Mammary epithelial cell (primary cell): ENCODE measurements at regions not wholly inside any gene's neighbourhood (a gene's known extent, or its start where the extent isn't known, plus 50 kb on each side); places are given as distances from the start of the nearest gene placed in this dataset.

Experiments used
- EZH2 ChIP-seq: IDR thresholded peaks from 2 replicates; pipeline ENCODE4 v1.6.1; 2012; ENCODE audit warnings: low read length, inconsistent platforms, borderline replicate concordance
- TF ChIP-seq, protein P1 (sequence below), 2 donors: IDR thresholded peaks in 1 of 2; conservative IDR thresholded peaks in 1 of 2; 2 replicates each; pipeline ENCODE4 v1.5.1; 2011 to 2012; ENCODE audit warnings: inconsistent platforms in 2 of 2, low read length in 2 of 2, mild to moderate bottlenecking in 2 of 2, control low read depth in 1 of 2, low read depth in 1 of 2; ENCODE audit not compliant: insufficient read depth in 1 of 2; ENCODE audit errors: extremely low read depth in 1 of 2

DNA sequence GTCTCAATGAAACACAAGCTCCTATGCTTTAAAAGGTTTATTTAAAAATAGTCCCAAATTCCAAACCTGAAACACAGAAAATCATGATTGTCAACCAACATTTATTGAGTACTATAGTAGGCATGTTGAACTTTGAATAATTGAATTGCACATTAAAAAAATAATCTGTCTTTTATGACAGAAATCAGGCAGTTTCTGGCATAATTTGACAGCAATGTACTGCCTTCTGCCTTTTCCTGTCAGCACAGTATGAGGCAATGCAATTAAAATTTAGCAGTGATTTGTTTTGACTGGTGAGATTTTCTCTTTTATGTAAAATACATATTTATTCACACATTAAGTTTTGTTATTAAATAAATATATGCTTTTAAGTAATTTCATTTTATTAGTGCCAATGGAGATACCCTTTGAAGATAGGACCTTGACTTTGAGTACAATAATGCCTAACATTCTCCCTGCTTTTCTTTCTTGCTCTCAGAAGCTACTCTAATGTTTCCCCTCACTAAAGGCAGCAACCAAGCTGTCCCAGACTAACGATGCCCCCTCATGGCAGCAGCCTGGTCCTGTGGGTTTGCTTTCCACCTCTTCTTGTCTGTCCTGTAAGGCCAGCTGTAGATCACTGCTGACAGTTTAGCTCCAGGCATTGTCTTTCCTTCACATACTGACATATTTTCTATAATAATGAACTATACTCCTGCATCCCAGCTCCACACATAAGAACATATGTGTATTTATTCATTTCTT is 346.7 kb downstream of the IL20RB start:
- TF ChIP-seq, protein P1, sequence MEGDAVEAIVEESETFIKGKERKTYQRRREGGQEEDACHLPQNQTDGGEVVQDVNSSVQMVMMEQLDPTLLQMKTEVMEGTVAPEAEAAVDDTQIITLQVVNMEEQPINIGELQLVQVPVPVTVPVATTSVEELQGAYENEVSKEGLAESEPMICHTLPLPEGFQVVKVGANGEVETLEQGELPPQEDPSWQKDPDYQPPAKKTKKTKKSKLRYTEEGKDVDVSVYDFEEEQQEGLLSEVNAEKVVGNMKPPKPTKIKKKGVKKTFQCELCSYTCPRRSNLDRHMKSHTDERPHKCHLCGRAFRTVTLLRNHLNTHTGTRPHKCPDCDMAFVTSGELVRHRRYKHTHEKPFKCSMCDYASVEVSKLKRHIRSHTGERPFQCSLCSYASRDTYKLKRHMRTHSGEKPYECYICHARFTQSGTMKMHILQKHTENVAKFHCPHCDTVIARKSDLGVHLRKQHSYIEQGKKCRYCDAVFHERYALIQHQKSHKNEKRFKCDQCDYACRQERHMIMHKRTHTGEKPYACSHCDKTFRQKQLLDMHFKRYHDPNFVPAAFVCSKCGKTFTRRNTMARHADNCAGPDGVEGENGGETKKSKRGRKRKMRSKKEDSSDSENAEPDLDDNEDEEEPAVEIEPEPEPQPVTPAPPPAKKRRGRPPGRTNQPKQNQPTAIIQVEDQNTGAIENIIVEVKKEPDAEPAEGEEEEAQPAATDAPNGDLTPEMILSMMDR (conservative IDR thresholded peaks at IDR 0.05 in 1 of 2, IDR thresholded peaks at IDR 0.05 in 1 of 2; ENCODE audit: extremely low read depth in 1 of 2, insufficient read depth in 1 of 2, low read depth in 1 of 2, low read length in 2 of 2): no peak
- no peak for TF ChIP-seq EZH2
